Endothelial cell (in vitro differentiated cells): ENCODE measurements at regions not wholly inside any gene's neighbourhood (a gene's known extent, or its start where the extent isn't known, plus 50 kb on each side); places are given as distances from the start of the nearest gene placed in this dataset.

ENCODE experiments used
- DNase-seq: peaks from one replicate; pipeline ENCODE4 v3.0.0; 2021; ENCODE audit warnings: low spot score
- H3K27ac Mint-ChIP-seq: one replicate; pipeline ENCODE4 v1.8.0; 2021; ENCODE audit warnings: mixed read lengths, inconsistent platforms; ENCODE audit not compliant: unreplicated experiment
- H3K27me3 Mint-ChIP-seq: one replicate; pipeline ENCODE4 v1.8.0; 2021; ENCODE audit warnings: mild to moderate bottlenecking, moderate library complexity, mixed read lengths, inconsistent platforms; ENCODE audit not compliant: unreplicated experiment
- H3K36me3 Mint-ChIP-seq: one replicate; pipeline ENCODE4 v1.8.0; 2021; ENCODE audit warnings: mild to moderate bottlenecking, low read depth, mixed read lengths, inconsistent platforms; ENCODE audit not compliant: unreplicated experiment
- H3K4me1 Mint-ChIP-seq: one replicate; pipeline ENCODE4 v1.8.0; 2021; ENCODE audit warnings: mild to moderate bottlenecking, mixed read lengths, inconsistent platforms; ENCODE audit not compliant: unreplicated experiment
- H3K4me3 Mint-ChIP-seq: one replicate; pipeline ENCODE4 v1.8.0; 2021; ENCODE audit warnings: mild to moderate bottlenecking, mixed read lengths, inconsistent platforms; ENCODE audit not compliant: unreplicated experiment
- H3K9me3 Mint-ChIP-seq: one replicate; pipeline ENCODE4 v1.8.0; 2021; ENCODE audit warnings: mixed read lengths, inconsistent platforms; ENCODE audit not compliant: unreplicated experiment
- TF ChIP-seq, protein P1 (sequence below): fragments of 200-600 bp; sonication (generic); IDR thresholded peaks from one replicate; pipeline ENCODE4 v1.5.0; 2021; ENCODE audit warnings: antibody characterized with exemption; ENCODE audit not compliant: unreplicated experiment

DNA sequence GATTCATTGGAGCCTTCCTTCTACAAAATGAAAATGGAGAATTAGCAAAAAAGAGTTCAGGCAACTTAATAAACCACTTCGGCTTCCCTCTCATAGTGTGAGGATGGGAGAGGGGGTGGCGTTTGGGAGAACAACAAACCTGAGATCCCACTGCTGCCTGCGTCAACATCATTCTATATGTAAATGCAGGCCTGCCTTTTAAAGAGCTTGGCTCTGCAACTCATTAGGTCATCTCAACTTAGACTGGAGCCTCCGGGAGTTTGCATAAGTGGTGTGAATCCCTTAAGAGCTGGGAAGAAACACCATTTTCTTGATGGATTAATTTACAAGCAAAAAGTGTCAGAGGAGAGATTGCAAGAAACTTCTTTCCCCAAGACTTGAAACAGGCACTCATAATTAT, 127.6 kb upstream of the DAB1 start:
- H3K27me3 Mint-ChIP-seq = no peaks in the 10 kb centered on the region
- no peaks in the 10 kb centered on the region for H3K36me3 Mint-ChIP-seq
- H3K27ac Mint-ChIP-seq = no peak overlapping the region
- TF ChIP-seq, protein P1, sequence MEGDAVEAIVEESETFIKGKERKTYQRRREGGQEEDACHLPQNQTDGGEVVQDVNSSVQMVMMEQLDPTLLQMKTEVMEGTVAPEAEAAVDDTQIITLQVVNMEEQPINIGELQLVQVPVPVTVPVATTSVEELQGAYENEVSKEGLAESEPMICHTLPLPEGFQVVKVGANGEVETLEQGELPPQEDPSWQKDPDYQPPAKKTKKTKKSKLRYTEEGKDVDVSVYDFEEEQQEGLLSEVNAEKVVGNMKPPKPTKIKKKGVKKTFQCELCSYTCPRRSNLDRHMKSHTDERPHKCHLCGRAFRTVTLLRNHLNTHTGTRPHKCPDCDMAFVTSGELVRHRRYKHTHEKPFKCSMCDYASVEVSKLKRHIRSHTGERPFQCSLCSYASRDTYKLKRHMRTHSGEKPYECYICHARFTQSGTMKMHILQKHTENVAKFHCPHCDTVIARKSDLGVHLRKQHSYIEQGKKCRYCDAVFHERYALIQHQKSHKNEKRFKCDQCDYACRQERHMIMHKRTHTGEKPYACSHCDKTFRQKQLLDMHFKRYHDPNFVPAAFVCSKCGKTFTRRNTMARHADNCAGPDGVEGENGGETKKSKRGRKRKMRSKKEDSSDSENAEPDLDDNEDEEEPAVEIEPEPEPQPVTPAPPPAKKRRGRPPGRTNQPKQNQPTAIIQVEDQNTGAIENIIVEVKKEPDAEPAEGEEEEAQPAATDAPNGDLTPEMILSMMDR = no peak
- H3K4me1 Mint-ChIP-seq = peaks cover 7% of the 10 kb centered on the region
- DNase-seq = no peak
- H3K4me3 Mint-ChIP-seq = no peak overlapping the region
- H3K9me3 Mint-ChIP-seq = no peaks in the 10 kb centered on the region

DNA sequence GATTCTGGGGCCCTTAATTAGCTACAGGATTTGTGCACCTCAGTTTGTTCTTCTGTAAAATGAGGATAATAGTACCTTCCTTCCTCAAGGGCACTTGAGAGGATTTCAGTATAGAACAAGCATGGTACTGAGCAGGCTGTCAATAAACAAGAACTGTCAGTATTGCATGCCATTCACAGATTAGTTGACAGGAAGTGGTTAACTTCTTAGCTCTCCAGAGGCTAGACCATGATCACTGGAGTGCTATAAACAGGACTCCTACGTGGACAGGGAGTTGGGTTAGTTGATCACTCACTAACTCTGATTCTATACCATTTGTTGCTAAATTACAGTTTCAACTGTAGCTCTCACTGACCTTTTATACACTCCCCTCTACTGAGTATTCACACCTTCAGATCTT, 126.2 kb upstream of the DAB1 start:
- H3K4me1 Mint-ChIP-seq = peaks cover 9% of the 10 kb centered on the region
- no peaks in the 10 kb centered on the region for H3K9me3 Mint-ChIP-seq
- peaks cover 1% of the 10 kb centered on the region for H3K27me3 Mint-ChIP-seq
- no peaks in the 10 kb centered on the region for H3K36me3 Mint-ChIP-seq
- TF ChIP-seq, protein P1 = no peak
- no peak overlapping the region for H3K4me3 Mint-ChIP-seq
- H3K27ac Mint-ChIP-seq = no peak overlapping the region
- no peak for DNase-seq

DNA sequence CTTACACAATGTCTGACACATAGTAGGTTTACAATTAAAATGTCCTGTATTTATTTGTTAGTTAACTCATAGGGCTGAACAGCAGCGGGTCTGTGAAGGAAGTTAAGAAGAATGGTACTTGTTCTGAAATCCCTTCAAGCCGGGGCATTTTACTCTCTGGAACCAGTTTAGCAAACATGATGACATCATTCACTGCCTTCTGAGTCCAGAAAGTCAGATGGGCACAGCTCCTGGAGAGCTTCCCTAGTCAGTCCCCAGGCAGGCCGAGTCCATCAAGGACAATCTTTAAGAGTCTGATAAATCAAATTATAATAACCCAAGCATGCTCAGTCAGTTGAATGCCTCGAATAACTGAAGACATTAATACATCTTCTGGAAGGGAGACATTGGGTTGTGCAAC, 125.4 kb upstream of the DAB1 start:
- DNase-seq = no peak
- Mint-ChIP-seq H3K27ac (no peak overlapping the region), H3K36me3 (no peaks in the 10 kb centered on the region), H3K27me3 (peaks cover 4% of the 10 kb centered on the region), H3K9me3 (no peaks in the 10 kb centered on the region), H3K4me1 (peaks cover 13% of the 10 kb centered on the region), H3K4me3 (no peak overlapping the region)
- TF ChIP-seq, protein P1 = no peak

DNA sequence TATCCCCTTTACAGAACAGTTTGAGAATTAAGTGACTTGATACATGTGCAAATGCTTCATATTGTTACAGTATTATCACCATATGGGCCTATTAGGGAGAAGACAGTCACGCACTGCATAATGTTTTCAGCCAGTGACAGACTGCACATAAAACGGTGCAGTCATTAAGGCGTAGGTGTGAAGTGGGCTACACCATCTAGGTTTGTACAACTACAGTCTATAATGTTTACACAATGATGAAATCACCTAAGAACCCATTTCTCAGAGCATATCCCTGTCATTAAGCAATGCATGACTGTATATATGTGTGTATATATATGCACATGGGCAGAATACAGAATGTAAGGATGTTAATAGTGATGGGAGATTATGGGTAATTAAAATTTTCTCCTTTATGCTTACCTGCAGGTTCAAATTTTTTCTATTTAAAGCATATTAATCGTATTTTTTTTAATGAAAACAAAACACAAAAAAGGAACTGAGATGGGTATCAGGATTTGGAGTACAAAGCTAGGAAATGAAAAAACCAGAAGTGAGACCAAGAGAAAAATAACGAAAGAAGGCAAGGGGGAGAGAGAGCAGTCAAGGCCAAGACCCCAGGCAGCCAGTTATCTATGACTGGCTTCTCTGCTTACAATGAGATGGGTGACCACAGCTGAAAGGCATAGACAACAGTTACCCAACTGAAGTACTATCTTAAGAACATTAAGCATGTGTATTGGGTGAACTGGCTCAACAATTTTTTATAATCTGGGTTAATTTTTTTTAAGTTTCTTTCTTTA, 122.9 kb upstream of the DAB1 start:
- H3K27me3 Mint-ChIP-seq = peaks cover 4% of the 10 kb centered on the region
- DNase-seq = no peak
- no peaks in the 10 kb centered on the region for H3K36me3 Mint-ChIP-seq
- H3K4me3 Mint-ChIP-seq = no peak overlapping the region
- no peaks in the 10 kb centered on the region for H3K9me3 Mint-ChIP-seq
- H3K4me1 Mint-ChIP-seq = peaks cover 8% of the 10 kb centered on the region
- TF ChIP-seq, protein P1 = no peak
- H3K27ac Mint-ChIP-seq = no peak overlapping the region

DNA sequence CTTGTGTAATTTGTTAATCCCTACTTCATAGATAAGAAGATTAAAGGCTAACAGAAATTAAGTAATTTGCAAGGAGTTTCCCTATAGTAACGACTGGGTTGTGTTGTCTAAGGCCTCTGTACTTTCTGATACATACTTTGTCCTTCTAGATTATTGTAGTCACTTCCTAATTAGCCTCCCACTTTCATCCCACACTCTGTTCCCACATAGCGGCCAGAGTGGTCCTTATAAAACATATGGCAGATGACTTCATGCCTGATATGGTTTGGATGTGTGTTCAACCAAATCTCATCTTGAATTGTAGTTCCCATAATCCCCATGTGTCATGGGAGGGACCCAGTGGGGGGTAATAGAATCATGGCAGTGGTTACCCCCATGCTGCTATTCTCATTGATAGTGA, 120.5 kb upstream of the DAB1 start:
- TF ChIP-seq, protein P1 = no peak
- Mint-ChIP-seq H3K27ac (no peak overlapping the region), H3K36me3 (no peaks in the 10 kb centered on the region), H3K4me3 (no peak overlapping the region), H3K27me3 (peaks cover 4% of the 10 kb centered on the region), H3K4me1 (peaks cover 8% of the 10 kb centered on the region), H3K9me3 (no peaks in the 10 kb centered on the region)
- DNase-seq = no peak
